ENCODE measurements at regions not wholly inside any gene's neighbourhood (a gene's known extent, or its start where the extent isn't known, plus 50 kb on each side); places are given as distances from the start of the nearest gene placed in this dataset.

- TF ChIP-seq RAD21 (IDR thresholded peaks at IDR 0.05; ENCODE audit: low read depth) = no peak
- TF ChIP-seq MAX (IDR thresholded peaks at IDR 0.05) = no peak
- no peak for TF ChIP-seq CTCF (IDR thresholded peaks at IDR 0.05 in 2 of 3, conservative IDR thresholded peaks at IDR 0.05 in 1 of 3; ENCODE audit: borderline replicate concordance in 1 of 3, insufficient read depth in 1 of 3, low read depth in 2 of 3, low read length in 2 of 3)
- no peak for TF ChIP-seq POLR2AphosphoS5 (IDR thresholded peaks at IDR 0.05; ENCODE audit: low read depth, low read length)
- no peak for TF ChIP-seq POLR2A (IDR thresholded peaks at IDR 0.05; ENCODE audit: borderline replicate concordance, extremely low read depth, insufficient read depth, insufficient read length)
- no peak for TF ChIP-seq YY1 (IDR thresholded peaks at IDR 0.05; ENCODE audit: extremely low read depth, insufficient replicate concordance, low read depth, low read length)
- TF ChIP-seq CEBPB (IDR thresholded peaks at IDR 0.05; ENCODE audit: low read depth) = no peak
- no peak for TF ChIP-seq TCF7L2 (IDR thresholded peaks at IDR 0.05; ENCODE audit: borderline replicate concordance, extremely low read depth, insufficient read depth, insufficient read length)
- TF ChIP-seq EZH2phosphoT487 (IDR thresholded peaks at IDR 0.05; ENCODE audit: borderline replicate concordance) = no peak
- no peak for TF ChIP-seq ATF3 (IDR thresholded peaks at IDR 0.05)
- no peak for TF ChIP-seq ZFX (IDR thresholded peaks at IDR 0.05)
Observed at GRCh38 chr5:68843624-68844364, 250.0 kb upstream of the SLC30A5 start.

Measured in HCT116 (cell line).